HG03575 (cell line): ENCODE measurements at regions not wholly inside any gene's neighbourhood (a gene's known extent, or its start where the extent isn't known, plus 50 kb on each side); places are given as distances from the start of the nearest gene placed in this dataset.

ENCODE experiments used
- ATAC-seq: cut with Tn5 transposase; IDR thresholded peaks from one replicate; pipeline ENCODE4 v1.9.1; 2021; ENCODE audit not compliant: unreplicated experiment, insufficient number of reproducible peaks, low FRiP score; ENCODE audit errors: extremely low read depth

DNA sequence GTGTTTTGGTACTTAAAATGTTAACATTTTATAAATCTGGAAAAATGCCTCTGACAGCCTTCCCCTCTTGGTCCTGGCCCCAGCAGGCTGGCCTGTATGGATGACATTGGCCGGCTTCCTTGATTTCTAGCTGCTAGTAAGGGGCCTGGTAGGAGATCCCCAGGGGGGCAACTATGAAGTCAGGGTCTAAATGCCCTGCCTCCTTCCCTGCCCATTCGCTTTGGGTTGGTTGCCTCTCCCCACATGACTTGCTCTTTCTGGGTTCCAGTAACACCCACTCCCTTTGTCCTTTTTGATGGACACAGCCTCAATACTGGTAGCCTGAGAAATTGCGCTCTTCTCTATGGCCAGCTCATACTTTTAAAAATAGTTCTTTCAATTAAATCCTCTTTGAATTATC is 78.0 kb upstream of the MAD2L1 start:
- ATAC-seq, result no peak

DNA sequence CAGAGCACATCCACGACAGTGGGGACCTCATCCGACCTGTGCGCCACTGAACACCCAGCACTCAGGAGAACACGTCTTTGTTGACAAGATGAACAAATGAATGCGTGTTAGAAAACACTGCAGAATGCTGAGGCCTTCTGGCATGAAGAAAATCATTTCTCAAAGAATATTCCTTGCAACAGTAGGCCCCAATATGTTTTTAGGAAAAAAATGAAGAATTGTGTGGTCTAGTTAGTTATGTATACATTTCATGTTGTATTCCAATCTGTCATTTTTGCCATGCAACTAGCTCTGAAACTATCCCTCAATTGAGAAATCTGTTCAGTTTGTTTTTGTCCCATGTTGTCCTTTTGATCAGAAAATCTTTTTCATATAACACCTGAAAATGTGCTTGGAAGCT is 77.4 kb upstream of the MAD2L1 start:
- no peak for ATAC-seq

DNA sequence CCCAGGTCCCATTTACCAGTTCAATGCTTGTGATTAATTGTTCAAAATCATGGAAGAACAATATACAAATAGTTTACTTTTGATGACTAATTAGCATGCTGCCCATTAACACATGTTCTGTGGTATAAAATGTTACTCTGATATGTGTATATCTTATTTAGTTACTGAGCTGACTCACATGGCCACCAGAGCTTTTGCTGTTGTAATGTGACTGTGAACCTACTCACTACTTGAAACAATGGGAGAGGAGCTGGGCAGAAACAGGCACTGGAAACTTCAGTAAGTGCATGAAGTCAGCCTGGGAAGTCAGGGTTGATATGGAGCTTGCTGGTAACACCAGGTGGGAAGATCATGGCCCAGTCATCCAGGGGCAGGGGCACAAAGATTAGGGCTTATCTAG is 72.7 kb upstream of the MAD2L1 start:
- no peak for ATAC-seq

DNA sequence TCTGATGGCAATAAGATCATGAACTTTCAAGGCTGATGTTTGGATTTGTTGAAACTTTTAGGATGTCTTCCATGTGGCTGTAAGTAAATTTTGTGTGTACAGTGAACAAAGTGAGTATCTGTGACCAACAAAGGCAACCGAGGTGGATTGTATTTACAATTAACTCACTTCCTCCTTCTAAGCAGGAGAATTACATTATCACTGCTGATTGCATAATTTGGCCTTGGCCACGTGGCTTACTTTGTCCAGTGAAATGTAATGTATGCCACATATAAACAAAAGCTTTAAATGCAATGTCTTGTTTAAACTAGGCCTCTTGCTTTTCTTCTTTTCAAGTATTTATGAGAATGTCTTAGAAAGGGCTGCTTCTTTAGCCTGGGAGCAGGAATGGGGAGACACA is 66.3 kb upstream of the MAD2L1 start:
- ATAC-seq, result no peak

DNA sequence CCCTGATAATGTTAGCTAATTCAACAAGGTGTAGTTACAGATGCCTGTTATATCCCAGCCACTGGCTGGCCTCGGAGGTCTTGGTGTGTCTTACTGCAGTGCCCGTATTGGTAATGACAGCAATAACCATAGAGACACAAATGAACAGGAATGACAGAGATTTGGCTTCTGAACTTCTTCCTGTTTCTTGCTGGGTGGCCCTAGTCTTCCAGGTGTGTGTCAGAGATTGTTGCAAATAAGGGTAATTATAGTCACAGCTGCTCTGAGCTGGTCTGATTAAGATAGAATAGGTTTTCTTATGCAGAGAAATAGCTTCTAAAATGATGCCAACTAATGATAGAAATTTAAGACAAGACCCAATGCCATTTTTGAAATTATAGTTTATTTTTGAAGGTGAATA is 64.1 kb upstream of the MAD2L1 start:
- ATAC-seq, result no peak
